Tibial nerve (tissue), 3 donors: ENCODE measurements at regions not wholly inside any gene's neighbourhood (a gene's known extent, or its start where the extent isn't known, plus 50 kb on each side); places are given as distances from the start of the nearest gene placed in this dataset.

Experiments used
- CTCF ChIP-seq, 5 experiments: fragments of 200-600 bp in 3 of 5; fragments of 450-650 bp in 2 of 5; sonication (generic) in 3 of 5; IDR thresholded peaks; one replicate each; pipeline ENCODE4 v1.5.1; 2016 to 2019; ENCODE audit warnings: antibody characterized with exemption in 5 of 5, mild to moderate bottlenecking in 3 of 5, moderate library complexity in 2 of 5
- POLR2A ChIP-seq, 2 donors: fragments of 450-650 bp; IDR thresholded peaks; one replicate each; pipeline ENCODE4 v1.6.1; 2017; ENCODE audit warnings: antibody characterized with exemption in 2 of 2, mild to moderate bottlenecking in 2 of 2, moderate library complexity in 2 of 2

- TF ChIP-seq CTCF (IDR thresholded peaks at IDR 0.05) (no peak), POLR2A (IDR thresholded peaks at IDR 0.05) (no peak)
Observed at GRCh38 chr10:8800426-8800825, 745.9 kb downstream of the GATA3 start.
